ENCODE measurements at regions not wholly inside any gene's neighbourhood (a gene's known extent, or its start where the extent isn't known, plus 50 kb on each side); places are given as distances from the start of the nearest gene placed in this dataset.

DNA sequence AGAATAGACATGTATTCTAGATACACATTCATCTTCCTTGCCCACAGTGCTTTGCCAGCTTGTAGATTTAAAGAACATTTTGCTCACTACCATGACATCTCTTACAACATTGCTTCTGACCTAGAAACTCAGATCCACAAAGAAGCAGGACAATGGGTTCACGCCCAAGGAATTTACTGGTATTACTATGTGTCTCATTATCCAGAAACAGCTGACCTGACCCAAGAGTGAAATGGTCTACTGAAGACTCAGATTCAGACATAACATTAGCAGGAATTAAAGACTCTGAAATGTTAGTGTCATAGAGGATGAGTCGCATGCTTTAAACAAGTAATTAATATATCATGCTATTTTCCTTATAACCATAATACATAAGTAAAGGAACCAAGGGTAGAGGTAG lies 731.4 kb downstream of the GALC start:
- TF ChIP-seq EZH2phosphoT487 (IDR thresholded peaks at IDR 0.05): no peak
- TF ChIP-seq, protein P1, sequence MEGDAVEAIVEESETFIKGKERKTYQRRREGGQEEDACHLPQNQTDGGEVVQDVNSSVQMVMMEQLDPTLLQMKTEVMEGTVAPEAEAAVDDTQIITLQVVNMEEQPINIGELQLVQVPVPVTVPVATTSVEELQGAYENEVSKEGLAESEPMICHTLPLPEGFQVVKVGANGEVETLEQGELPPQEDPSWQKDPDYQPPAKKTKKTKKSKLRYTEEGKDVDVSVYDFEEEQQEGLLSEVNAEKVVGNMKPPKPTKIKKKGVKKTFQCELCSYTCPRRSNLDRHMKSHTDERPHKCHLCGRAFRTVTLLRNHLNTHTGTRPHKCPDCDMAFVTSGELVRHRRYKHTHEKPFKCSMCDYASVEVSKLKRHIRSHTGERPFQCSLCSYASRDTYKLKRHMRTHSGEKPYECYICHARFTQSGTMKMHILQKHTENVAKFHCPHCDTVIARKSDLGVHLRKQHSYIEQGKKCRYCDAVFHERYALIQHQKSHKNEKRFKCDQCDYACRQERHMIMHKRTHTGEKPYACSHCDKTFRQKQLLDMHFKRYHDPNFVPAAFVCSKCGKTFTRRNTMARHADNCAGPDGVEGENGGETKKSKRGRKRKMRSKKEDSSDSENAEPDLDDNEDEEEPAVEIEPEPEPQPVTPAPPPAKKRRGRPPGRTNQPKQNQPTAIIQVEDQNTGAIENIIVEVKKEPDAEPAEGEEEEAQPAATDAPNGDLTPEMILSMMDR (IDR thresholded peaks at IDR 0.05): no peak

Measured in neural progenitor cell (in vitro differentiated cells).